ENCODE measurements at regions not wholly inside any gene's neighbourhood (a gene's known extent, or its start where the extent isn't known, plus 50 kb on each side); places are given as distances from the start of the nearest gene placed in this dataset.
"Not testable (repeated sequence)": the region's sequence is repeated elsewhere in the genome, so short reads cannot be mapped to it uniquely, and the experiment has no call there.

GRCh38 chr10:29229258-29229705, 59.6 kb upstream of the LYZL1 start:
- DNase-seq (ENCODE audit: low spot score in 2 of 2): no peak
- Histone ChIP-seq H3K9me3 (no peaks in the 10 kb centered on the region), H3K27me3 (peaks cover 6% of the 10 kb centered on the region), H3K4me3 (no peak overlapping the region), H3K36me3 (no peaks in the 10 kb centered on the region), H3K27ac (no peak overlapping the region), H3K4me1 (no peaks in the 10 kb centered on the region)
- WGBS: 80% methylated on average over 14 of the region's 15 CpGs
- no peak for TF ChIP-seq EP300 (IDR thresholded peaks at IDR 0.05)
- TF ChIP-seq CTCF (IDR thresholded peaks at IDR 0.05): no peak
- TF ChIP-seq POLR2A (IDR thresholded peaks at IDR 0.05): no peak
- TF ChIP-seq POLR2AphosphoS5 (IDR thresholded peaks at IDR 0.05): no peak

GRCh38 chr10:29236910-29237309, 52.0 kb upstream of the LYZL1 start:
- not testable (repeated sequence) for H3K4me1 ChIP-seq; H3K27ac ChIP-seq; DNase-seq (ENCODE audit: low spot score in 2 of 2); H3K36me3 ChIP-seq; H3K9me3 ChIP-seq; H3K27me3 ChIP-seq; H3K4me3 ChIP-seq
- WGBS: 92% methylated on average over 13 of the region's 13 CpGs

GRCh38 chr10:29237786-29238185, 51.1 kb upstream of the LYZL1 start:
- TF ChIP-seq CTCF (IDR thresholded peaks at IDR 0.05) (no peak), POLR2AphosphoS5 (IDR thresholded peaks at IDR 0.05) (no peak), EP300 (IDR thresholded peaks at IDR 0.05) (no peak), POLR2A (IDR thresholded peaks at IDR 0.05) (no peak)
- Histone ChIP-seq H3K4me1 (no peaks in the 10 kb centered on the region), H3K27ac (no peak overlapping the region), H3K9me3 (no peaks in the 10 kb centered on the region), H3K27me3 (peaks cover 6% of the 10 kb centered on the region), H3K36me3 (no peaks in the 10 kb centered on the region), H3K4me3 (no peak overlapping the region)
- DNase-seq (ENCODE audit: low spot score in 2 of 2): no peak
- 30% methylated on average over 5 of the region's 5 CpGs for WGBS

- TF ChIP-seq CTCF (IDR thresholded peaks at IDR 0.05) (no peak), POLR2AphosphoS5 (IDR thresholded peaks at IDR 0.05) (no peak), EP300 (IDR thresholded peaks at IDR 0.05) (no peak), POLR2A (IDR thresholded peaks at IDR 0.05) (no peak)
- H3K4me1 ChIP-seq: no peaks in the 10 kb centered on the region
- no peak overlapping the region for H3K27ac ChIP-seq
- H3K36me3 ChIP-seq: no peaks in the 10 kb centered on the region
- WGBS: 62% methylated on average over 3 of the region's 3 CpGs
- H3K27me3 ChIP-seq: peaks cover 8% of the 10 kb centered on the region
- H3K9me3 ChIP-seq: no peaks in the 10 kb centered on the region
- H3K4me3 ChIP-seq: no peak overlapping the region
- DNase-seq (ENCODE audit: low spot score in 2 of 2): no peak
These were observed 50.2 kb upstream of the LYZL1 start for GRCh38 chr10:29238523-29239135.
